SK-N-SH (cell line): ENCODE measurements at regions not wholly inside any gene's neighbourhood (a gene's known extent, or its start where the extent isn't known, plus 50 kb on each side); places are given as distances from the start of the nearest gene placed in this dataset.

ENCODE experiments used
- CTCF ChIP-seq: fragments of 200-600 bp; sonication (generic); IDR thresholded peaks from 2 replicates; pipeline ENCODE4 v1.6.1; 2017; ENCODE audit warnings: antibody characterized with exemption, mild to moderate bottlenecking, moderate library complexity
- EZH2phosphoT487 ChIP-seq: fragments of 200-600 bp; sonication (generic); IDR thresholded peaks from 2 replicates; pipeline ENCODE4 v1.6.1; 2017; ENCODE audit warnings: low read depth, mixed run types, mild to moderate bottlenecking, antibody characterized with exemption, moderate library complexity, borderline replicate concordance
- MEF2A ChIP-seq: IDR thresholded peaks from 2 replicates; pipeline ENCODE4 v1.4.0; 2012; ENCODE audit warnings: low read depth, borderline replicate concordance
- MXI1 ChIP-seq: IDR thresholded peaks from 2 replicates; pipeline ENCODE4 v1.6.1; 2012; ENCODE audit warnings: mild to moderate bottlenecking, low read depth, low read length, improper control_type of control experiment
- POLR2AphosphoS5 ChIP-seq: IDR thresholded peaks from 2 replicates; pipeline ENCODE4 v1.6.1; 2012; ENCODE audit warnings: low read depth, low read length
- RCOR1 ChIP-seq: fragments of 150-350 bp; IDR thresholded peaks from 2 replicates; pipeline ENCODE4 v1.6.1; 2017; ENCODE audit warnings: antibody characterized with exemption, low read length
- REST ChIP-seq: IDR thresholded peaks from 2 replicates; pipeline ENCODE4 v1.6.1; 2012; ENCODE audit warnings: mild to moderate bottlenecking, low read depth, low read length, moderate library complexity
- RXRA ChIP-seq: IDR thresholded peaks from 2 replicates; pipeline ENCODE4 v1.4.0; 2012; ENCODE audit warnings: low read depth, mild to moderate bottlenecking, borderline replicate concordance
- SIN3A ChIP-seq: IDR thresholded peaks from 2 replicates; pipeline ENCODE4 v1.6.1; 2012; ENCODE audit warnings: low read depth, mild to moderate bottlenecking, low read length, moderate library complexity, borderline replicate concordance
- TEAD4 ChIP-seq: IDR thresholded peaks from 2 replicates; pipeline ENCODE4 v1.4.0; 2012; ENCODE audit warnings: mild to moderate bottlenecking, borderline replicate concordance; ENCODE audit not compliant: insufficient read depth
- USF2 ChIP-seq: fragments of 150-350 bp; IDR thresholded peaks from 2 replicates; pipeline ENCODE4 v1.6.1; 2017; ENCODE audit warnings: antibody characterized with exemption, low read length, low read depth, borderline replicate concordance

GRCh38 chr3:89974903-89975519, 867.6 kb downstream of the EPHA3 start:
- no peak for TF ChIP-seq TEAD4
- no peak for TF ChIP-seq REST
- no peak for TF ChIP-seq CTCF
- no peak for TF ChIP-seq RCOR1
- TF ChIP-seq USF2 = no peak
- TF ChIP-seq MEF2A = no peak
- TF ChIP-seq POLR2AphosphoS5 = no peak
- no peak for TF ChIP-seq SIN3A
- TF ChIP-seq MXI1 = no peak
- no peak for TF ChIP-seq RXRA
- TF ChIP-seq EZH2phosphoT487 = no peak
